ENCODE measurements at regions not wholly inside any gene's neighbourhood (a gene's known extent, or its start where the extent isn't known, plus 50 kb on each side); places are given as distances from the start of the nearest gene placed in this dataset.
A peak's percentile ranks its signal among the peaks of the same experiment; 100 is the strongest.
"Not testable (repeated sequence)": the region's sequence is repeated elsewhere in the genome, so short reads cannot be mapped to it uniquely, and the experiment has no call there.

GRCh38 chr4:132493476-132493875 lies 655.6 kb upstream of the PCDH10 start:
- no peak overlapping the region for H4K91ac ChIP-seq (ENCODE audit: insufficient read length, low read depth, low read length)
- no peak overlapping the region for H3K27ac ChIP-seq (ENCODE audit: insufficient read length, low read depth, low read length)
- no peak overlapping the region for H2BK15ac ChIP-seq (ENCODE audit: low read depth, low read length)
- no peaks in the 10 kb centered on the region for H3K79me2 ChIP-seq (ENCODE audit: insufficient read depth, low read length)
- no peak overlapping the region for H3K23ac ChIP-seq (ENCODE audit: insufficient read length, low read depth, low read length)
- H3K4me1 ChIP-seq (ENCODE audit: insufficient read depth, low read length), result peaks cover 7% of the 10 kb centered on the region; the same call in 1 of the 2 replicates
- H2AFZ ChIP-seq (ENCODE audit: low read length), result no peak overlapping the region
- H3T11ph ChIP-seq (ENCODE audit: low read length), result no peak overlapping the region
- H3K79me1 ChIP-seq (ENCODE audit: insufficient read depth, low read depth, low read length, poor library complexity, severe bottlenecking), result no peaks in the 10 kb centered on the region
- TF ChIP-seq CTCF (conservative IDR thresholded peaks at IDR 0.05), result peak; percentile 28; the same call in 1 of the 3 replicates
- no peak overlapping the region for H3K56ac ChIP-seq (ENCODE audit: insufficient read length, low read depth, low read length)
- no peak overlapping the region for H3K4ac ChIP-seq (ENCODE audit: low read depth, low read length)
- H3K9ac ChIP-seq (ENCODE audit: extremely low read depth, insufficient read length, low read length), result no peak overlapping the region
- peaks cover 38 to 43% of the 10 kb centered on the region in 2 experiments for H3K4me1 Mint-ChIP-seq
- H3K27me3 Mint-ChIP-seq (ENCODE audit: low read depth), result no peaks in the 10 kb centered on the region
- H4K8ac ChIP-seq (replicated peaks; ENCODE audit: insufficient read length, low read depth, low read length), result no peak overlapping the region
- H2BK120ac ChIP-seq (ENCODE audit: low read depth, low read length, poor library complexity, severe bottlenecking), result no peak overlapping the region
- no peak overlapping the region for H2AK5ac ChIP-seq (ENCODE audit: insufficient read length, low read length)
- DNase-seq, result no peak
- no peaks in the 10 kb centered on the region for H4K20me1 ChIP-seq (ENCODE audit: control insufficient read depth, insufficient read depth, insufficient read length)
- H2BK5ac ChIP-seq (ENCODE audit: insufficient read length, low read length), result no peak overlapping the region
- H3K36me3 Mint-ChIP-seq (ENCODE audit: insufficient read depth in 1 of 3, low read depth in 3 of 3), result peaks cover 18 to 27% (median 25%) of the 10 kb centered on the region in 3 experiments
- H3K9me3 ChIP-seq (ENCODE audit: control insufficient read depth, low read depth, low read length), result no peaks in the 10 kb centered on the region
- no peak overlapping the region for H2BK12ac ChIP-seq (ENCODE audit: insufficient read length, low read depth, low read length)
- H3K4me2 ChIP-seq (ENCODE audit: insufficient read depth, insufficient read length, low read length), result no peak overlapping the region
- no peaks in the 10 kb centered on the region for H3K27me3 ChIP-seq (ENCODE audit: insufficient read depth, low read length)
- no peak overlapping the region for H3K4me3 Mint-ChIP-seq
- H2BK20ac ChIP-seq (ENCODE audit: low read depth, low read length, poor library complexity, severe bottlenecking), result no peak overlapping the region
- peaks cover 19 to 22% of the 10 kb centered on the region in 2 experiments for H3K9me3 Mint-ChIP-seq
- H3K18ac ChIP-seq (ENCODE audit: insufficient read length, low read depth, low read length), result no peak overlapping the region
- H3K27ac Mint-ChIP-seq, result peak overlapping the region in 2 of 3 experiments; percentile 74 to 98; a peak in 3 of 7 replicates
- no peak overlapping the region for H3K14ac ChIP-seq (ENCODE audit: insufficient read depth, low read length)
- no peak overlapping the region for H4K5ac ChIP-seq (ENCODE audit: insufficient read length, low read depth, low read length)
- H3K23me2 ChIP-seq (ENCODE audit: insufficient read length, low read depth, low read length, poor library complexity, severe bottlenecking), result peaks cover 3% of the 10 kb centered on the region

- H3K23ac ChIP-seq (ENCODE audit: insufficient read length, low read depth, low read length); H3K23me2 ChIP-seq (ENCODE audit: insufficient read length, low read depth, low read length, poor library complexity, severe bottlenecking); H2BK5ac ChIP-seq (ENCODE audit: insufficient read length, low read length); H2AFZ ChIP-seq (ENCODE audit: low read length); H3K79me2 ChIP-seq (ENCODE audit: insufficient read depth, low read length); H4K20me1 ChIP-seq (ENCODE audit: control insufficient read depth, insufficient read depth, insufficient read length); H4K8ac ChIP-seq (replicated peaks; ENCODE audit: insufficient read length, low read depth, low read length); H4K91ac ChIP-seq (ENCODE audit: insufficient read length, low read depth, low read length); H2BK12ac ChIP-seq (ENCODE audit: insufficient read length, low read depth, low read length); H3K4me3 Mint-ChIP-seq; H2AK5ac ChIP-seq (ENCODE audit: insufficient read length, low read length); H4K5ac ChIP-seq (ENCODE audit: insufficient read length, low read depth, low read length); H3K4ac ChIP-seq (ENCODE audit: low read depth, low read length); H3K14ac ChIP-seq (ENCODE audit: insufficient read depth, low read length); H3K56ac ChIP-seq (ENCODE audit: insufficient read length, low read depth, low read length); H3K27me3 ChIP-seq (ENCODE audit: insufficient read depth, low read length); H3K4me1 ChIP-seq (ENCODE audit: insufficient read depth, low read length); H3K9me3 Mint-ChIP-seq; H3K79me1 ChIP-seq (ENCODE audit: insufficient read depth, low read depth, low read length, poor library complexity, severe bottlenecking); H2BK120ac ChIP-seq (ENCODE audit: low read depth, low read length, poor library complexity, severe bottlenecking); H3K4me2 ChIP-seq (ENCODE audit: insufficient read depth, insufficient read length, low read length); H3K27me3 Mint-ChIP-seq (ENCODE audit: low read depth); H3K9me3 ChIP-seq (ENCODE audit: control insufficient read depth, low read depth, low read length); H3K9ac ChIP-seq (ENCODE audit: extremely low read depth, insufficient read length, low read length); H2BK15ac ChIP-seq (ENCODE audit: low read depth, low read length); H2BK20ac ChIP-seq (ENCODE audit: low read depth, low read length, poor library complexity, severe bottlenecking); H3T11ph ChIP-seq (ENCODE audit: low read length): not testable (repeated sequence)
- H3K27ac ChIP-seq (ENCODE audit: insufficient read length, low read depth, low read length), result peak overlapping the region; percentile 94
- DNase-seq, result peak; percentile 93
- peak overlapping the region; percentile 98 to 100 (median 99) for H3K27ac Mint-ChIP-seq
- peak overlapping the region; percentile 34 for H3K18ac ChIP-seq (ENCODE audit: insufficient read length, low read depth, low read length)
- peaks cover 38 to 43% of the 10 kb centered on the region in 2 experiments for H3K4me1 Mint-ChIP-seq
- no CpG with 5 or more reads among the region's 9 CpGs for WGBS (ENCODE audit: extremely low coverage, insufficient read length, low lambda C conversion rate)
- peaks cover 3 to 20% (median 6%) of the 10 kb centered on the region in 3 experiments for H3K36me3 Mint-ChIP-seq (ENCODE audit: insufficient read depth in 1 of 3, low read depth in 3 of 3)
Observed at GRCh38 chr4:132495267-132495812, 653.8 kb upstream of the PCDH10 start.
